Neural cell (in vitro differentiated cells): ENCODE measurements at regions not wholly inside any gene's neighbourhood (a gene's known extent, or its start where the extent isn't known, plus 50 kb on each side); places are given as distances from the start of the nearest gene placed in this dataset.

Experiments used
- H2AFZ ChIP-seq: fragments of 200-600, 300-800 bp; sonication (generic), shearing (Covaris generic); 2 replicates; pipeline ENCODE4 v1.6.0; 2014; ENCODE audit warnings: low read depth, mild to moderate bottlenecking, antibody characterized with exemption, low read length, moderate library complexity
- H3F3A ChIP-seq: fragments of 200-600 bp; shearing (Covaris generic); 2 replicates; pipeline ENCODE4 v1.6.1; 2016; ENCODE audit warnings: mild to moderate bottlenecking, moderate library complexity, mixed read lengths, antibody characterized with exemption, low read length; ENCODE audit not compliant: insufficient read depth, poor library complexity, severe bottlenecking
- H3K27ac ChIP-seq: fragments of 200-600, 300-800 bp; sonication (generic), shearing (Covaris generic); 2 replicates; pipeline ENCODE4 v1.5.1; 2014; ENCODE audit warnings: mild to moderate bottlenecking, low read length, moderate library complexity
- H3K27me3 ChIP-seq: fragments of 300-800, 200-600 bp; sonication (generic), shearing (Covaris generic); 2 replicates; pipeline ENCODE4 v1.6.0; 2014; ENCODE audit warnings: mild to moderate bottlenecking, low read depth, low read length, moderate library complexity; ENCODE audit not compliant: insufficient read depth
- H3K36me3 ChIP-seq: fragments of 300-800, 200-600 bp; sonication (generic), shearing (Covaris generic); 2 replicates; pipeline ENCODE4 v1.5.1; 2014; ENCODE audit warnings: mild to moderate bottlenecking, antibody characterized with exemption, low read length, moderate library complexity; ENCODE audit not compliant: insufficient read depth
- H3K4me2 ChIP-seq: fragments of 300-800, 200-600 bp; sonication (generic), shearing (Covaris generic); 2 replicates; pipeline ENCODE4 v1.6.0; 2014; ENCODE audit warnings: mild to moderate bottlenecking, low read length
- H3K4me3 ChIP-seq: fragments of 300-800, 200-600 bp; sonication (generic), shearing (Covaris generic); 2 replicates; pipeline ENCODE4 v1.5.1; 2014; ENCODE audit warnings: mild to moderate bottlenecking, low read length, moderate library complexity
- H3K79me2 ChIP-seq: fragments of 200-600 bp; shearing (Covaris generic); replicated peaks from 2 replicates; pipeline ENCODE4 v1.6.0; 2014; ENCODE audit warnings: mild to moderate bottlenecking, low read length, moderate library complexity; ENCODE audit not compliant: insufficient read depth
- H3K9ac ChIP-seq: fragments of 300-800, 200-600 bp; sonication (generic), shearing (Covaris generic); 2 replicates; pipeline ENCODE4 v1.6.1; 2016; ENCODE audit warnings: mild to moderate bottlenecking, low read length, mixed read lengths
- H3K9me2 ChIP-seq: fragments of 200-600 bp; shearing (Covaris generic); 2 replicates; pipeline ENCODE4 v1.6.1; 2016; ENCODE audit warnings: mild to moderate bottlenecking, low read length, mixed read lengths; ENCODE audit not compliant: insufficient read depth
- H3K9me3 ChIP-seq: fragments of 200-600, 300-800 bp; sonication (generic), shearing (Covaris generic); 2 replicates; pipeline ENCODE4 v1.6.1; 2016; ENCODE audit warnings: mild to moderate bottlenecking, mixed run types, low read length, moderate library complexity, mixed read lengths
- H4K20me1 ChIP-seq: fragments of 200-600 bp; shearing (Covaris generic); 2 replicates; pipeline ENCODE4 v1.6.1; 2016; ENCODE audit warnings: mild to moderate bottlenecking, mixed run types; ENCODE audit not compliant: insufficient read depth
- CTCF ChIP-seq: fragments of 450-650 bp; IDR thresholded peaks from 2 replicates; pipeline ENCODE4 v1.5.1; 2014; ENCODE audit warnings: antibody characterized with exemption, mild to moderate bottlenecking, moderate library complexity; ENCODE audit not compliant: poor library complexity, severe bottlenecking
- EP300 ChIP-seq: fragments of 450-650 bp; conservative IDR thresholded peaks from 2 replicates; pipeline ENCODE4 v1.6.1; 2014; ENCODE audit warnings: antibody characterized with exemption, mild to moderate bottlenecking, moderate library complexity; ENCODE audit not compliant: poor library complexity, severe bottlenecking
- EZH2 ChIP-seq: fragments of 200-600, 300-800 bp; shearing (Covaris generic), sonication (generic); IDR thresholded peaks from 2 replicates; pipeline ENCODE4 v1.6.1; 2014; ENCODE audit warnings: antibody characterized with exemption, low read length, borderline replicate concordance, mild to moderate bottlenecking; ENCODE audit not compliant: insufficient read depth, poor library complexity, severe bottlenecking
- MXI1 ChIP-seq: fragments of 450-650 bp; conservative IDR thresholded peaks from 2 replicates; pipeline ENCODE4 v1.6.1; 2014; ENCODE audit warnings: antibody characterized with exemption, mild to moderate bottlenecking; ENCODE audit not compliant: poor library complexity, severe bottlenecking
- POLR2AphosphoS5 ChIP-seq: IDR thresholded peaks from 2 replicates; pipeline ENCODE4 v1.6.1; 2012
- RAD21 ChIP-seq: fragments of 450-650 bp; conservative IDR thresholded peaks from 2 replicates; pipeline ENCODE4 v1.6.1; 2014; ENCODE audit warnings: antibody characterized with exemption, mild to moderate bottlenecking, moderate library complexity
- REST ChIP-seq: IDR thresholded peaks from 2 replicates; pipeline ENCODE4 v1.6.1; 2012; ENCODE audit warnings: borderline replicate concordance
- SMC3 ChIP-seq: fragments of 450-650 bp; conservative IDR thresholded peaks from 2 replicates; pipeline ENCODE4 v1.6.1; 2014; ENCODE audit warnings: antibody characterized with exemption, mild to moderate bottlenecking, moderate library complexity; ENCODE audit not compliant: poor library complexity
- TAF1 ChIP-seq: IDR thresholded peaks from 2 replicates; pipeline ENCODE4 v1.6.1; 2012; ENCODE audit warnings: low read depth

- H3F3A ChIP-seq, result no peaks in the 10 kb centered on the region
- H3K9me3 ChIP-seq, result no peaks in the 10 kb centered on the region
- H3K4me2 ChIP-seq, result no peak overlapping the region
- no peak overlapping the region for H2AFZ ChIP-seq
- H3K27ac ChIP-seq, result no peak overlapping the region
- no peak overlapping the region for H3K4me3 ChIP-seq
- H3K79me2 ChIP-seq, result no peaks in the 10 kb centered on the region
- H3K9ac ChIP-seq, result no peak overlapping the region
- TF ChIP-seq EP300 (no peak), MXI1 (no peak), CTCF (no peak), REST (no peak), SMC3 (no peak), EZH2 (no peak), RAD21 (no peak), TAF1 (no peak), POLR2AphosphoS5 (no peak)
- no peaks in the 10 kb centered on the region for H3K36me3 ChIP-seq
- H4K20me1 ChIP-seq, result no peaks in the 10 kb centered on the region
- H3K27me3 ChIP-seq, result no peaks in the 10 kb centered on the region
- no peaks in the 10 kb centered on the region for H3K9me2 ChIP-seq
These were observed 634.2 kb upstream of the AUTS2 start for GRCh38 chr7:68964060-68964459.

GRCh38 chr7:68965351-68965750, 632.9 kb upstream of the AUTS2 start:
- Histone ChIP-seq H3K27ac (no peak overlapping the region), H3K36me3 (no peaks in the 10 kb centered on the region), H3K9me3 (no peaks in the 10 kb centered on the region), H3F3A (no peaks in the 10 kb centered on the region), H2AFZ (no peak overlapping the region), H3K9ac (no peak overlapping the region), H3K27me3 (no peaks in the 10 kb centered on the region), H4K20me1 (no peaks in the 10 kb centered on the region), H3K79me2 (no peaks in the 10 kb centered on the region), H3K4me2 (no peak overlapping the region), H3K4me3 (no peak overlapping the region), H3K9me2 (no peaks in the 10 kb centered on the region)
- no peak for TF ChIP-seq TAF1
- TF ChIP-seq EZH2, result no peak
- TF ChIP-seq SMC3, result no peak
- no peak for TF ChIP-seq EP300
- no peak for TF ChIP-seq CTCF
- TF ChIP-seq REST, result no peak
- TF ChIP-seq MXI1, result no peak
- TF ChIP-seq RAD21, result no peak
- TF ChIP-seq POLR2AphosphoS5, result no peak
